ENCODE measurements at regions not wholly inside any gene's neighbourhood (a gene's known extent, or its start where the extent isn't known, plus 50 kb on each side); places are given as distances from the start of the nearest gene placed in this dataset.

DNA sequence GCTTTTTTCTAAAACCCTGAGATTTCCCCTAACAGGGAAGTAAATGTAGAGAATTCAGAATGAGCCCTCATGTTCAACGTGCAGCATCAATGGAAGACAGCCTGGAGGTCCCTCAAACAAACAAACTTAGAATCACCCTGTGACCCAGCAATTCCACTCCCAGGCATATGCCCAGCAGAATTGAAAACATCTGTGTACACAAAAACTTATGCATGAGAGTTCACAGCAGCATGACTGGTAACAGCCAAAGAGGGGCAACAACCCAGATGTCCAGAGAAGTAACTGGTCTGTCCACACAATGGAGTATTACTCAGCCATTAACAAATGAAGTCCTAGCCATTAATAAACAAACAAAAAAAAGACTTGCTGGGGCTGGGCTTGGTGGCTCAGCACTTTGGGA lies 252.7 kb downstream of the PARN start:
- Mint-ChIP-seq H3K4me1 (ENCODE audit: insufficient read depth, unreplicated experiment) (peaks cover 22% of the 10 kb centered on the region), H3K36me3 (ENCODE audit: insufficient read depth, unreplicated experiment) (peaks cover 12% of the 10 kb centered on the region), H3K27me3 (ENCODE audit: insufficient read depth, unreplicated experiment) (no peaks in the 10 kb centered on the region), H3K27ac (ENCODE audit: low read depth, unreplicated experiment) (no peak overlapping the region), H3K9me3 (ENCODE audit: unreplicated experiment) (no peaks in the 10 kb centered on the region), H3K4me3 (ENCODE audit: unreplicated experiment) (no peak overlapping the region)
- TF ChIP-seq, protein P1, sequence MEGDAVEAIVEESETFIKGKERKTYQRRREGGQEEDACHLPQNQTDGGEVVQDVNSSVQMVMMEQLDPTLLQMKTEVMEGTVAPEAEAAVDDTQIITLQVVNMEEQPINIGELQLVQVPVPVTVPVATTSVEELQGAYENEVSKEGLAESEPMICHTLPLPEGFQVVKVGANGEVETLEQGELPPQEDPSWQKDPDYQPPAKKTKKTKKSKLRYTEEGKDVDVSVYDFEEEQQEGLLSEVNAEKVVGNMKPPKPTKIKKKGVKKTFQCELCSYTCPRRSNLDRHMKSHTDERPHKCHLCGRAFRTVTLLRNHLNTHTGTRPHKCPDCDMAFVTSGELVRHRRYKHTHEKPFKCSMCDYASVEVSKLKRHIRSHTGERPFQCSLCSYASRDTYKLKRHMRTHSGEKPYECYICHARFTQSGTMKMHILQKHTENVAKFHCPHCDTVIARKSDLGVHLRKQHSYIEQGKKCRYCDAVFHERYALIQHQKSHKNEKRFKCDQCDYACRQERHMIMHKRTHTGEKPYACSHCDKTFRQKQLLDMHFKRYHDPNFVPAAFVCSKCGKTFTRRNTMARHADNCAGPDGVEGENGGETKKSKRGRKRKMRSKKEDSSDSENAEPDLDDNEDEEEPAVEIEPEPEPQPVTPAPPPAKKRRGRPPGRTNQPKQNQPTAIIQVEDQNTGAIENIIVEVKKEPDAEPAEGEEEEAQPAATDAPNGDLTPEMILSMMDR (IDR thresholded peaks at IDR 0.05; ENCODE audit: unreplicated experiment) = no peak
- no TSS peak for BruUV-seq (replicated peaks)
- no peak for DNase-seq (ENCODE audit: unreplicated experiment)
- ChIA-PET POLR2A (no interaction called here), CTCF (interaction anchor here (0.6 kb wide), 1 partner anchor 150 kb away, joined by 3 read pairs; no protein-coding TSS in a partner anchor)
- intact Hi-C loops (cut with micrococcal nuclease) = no loop called here

- no peak for DNase-seq (ENCODE audit: unreplicated experiment)
- CTCF ChIA-PET = interaction anchor here (1.1 kb wide), 1 partner anchor 153 kb away, joined by 3 read pairs; no protein-coding TSS in a partner anchor
- peaks cover 8% of the 10 kb centered on the region for H3K36me3 Mint-ChIP-seq (ENCODE audit: insufficient read depth, unreplicated experiment)
- intact Hi-C loops (cut with micrococcal nuclease) = no loop called here
- TF ChIP-seq, protein P1 (IDR thresholded peaks at IDR 0.05; ENCODE audit: unreplicated experiment) = no peak
- H3K4me1 Mint-ChIP-seq (ENCODE audit: insufficient read depth, unreplicated experiment) = peaks cover 24% of the 10 kb centered on the region
- H3K27ac Mint-ChIP-seq (ENCODE audit: low read depth, unreplicated experiment) = no peak overlapping the region
- no peaks in the 10 kb centered on the region for H3K27me3 Mint-ChIP-seq (ENCODE audit: insufficient read depth, unreplicated experiment)
- no peak overlapping the region for H3K4me3 Mint-ChIP-seq (ENCODE audit: unreplicated experiment)
- POLR2A ChIA-PET = interaction anchor here (1.1 kb wide), 2 partner anchors 11 to 111 kb away, joined by 3 to 4 read pairs; no protein-coding TSS in a partner anchor
- H3K9me3 Mint-ChIP-seq (ENCODE audit: unreplicated experiment) = no peaks in the 10 kb centered on the region
- no TSS peak for BruUV-seq (replicated peaks)
These were observed 254.9 kb downstream of the PARN start for GRCh38 chr16:14375132-14375491.

DNA sequence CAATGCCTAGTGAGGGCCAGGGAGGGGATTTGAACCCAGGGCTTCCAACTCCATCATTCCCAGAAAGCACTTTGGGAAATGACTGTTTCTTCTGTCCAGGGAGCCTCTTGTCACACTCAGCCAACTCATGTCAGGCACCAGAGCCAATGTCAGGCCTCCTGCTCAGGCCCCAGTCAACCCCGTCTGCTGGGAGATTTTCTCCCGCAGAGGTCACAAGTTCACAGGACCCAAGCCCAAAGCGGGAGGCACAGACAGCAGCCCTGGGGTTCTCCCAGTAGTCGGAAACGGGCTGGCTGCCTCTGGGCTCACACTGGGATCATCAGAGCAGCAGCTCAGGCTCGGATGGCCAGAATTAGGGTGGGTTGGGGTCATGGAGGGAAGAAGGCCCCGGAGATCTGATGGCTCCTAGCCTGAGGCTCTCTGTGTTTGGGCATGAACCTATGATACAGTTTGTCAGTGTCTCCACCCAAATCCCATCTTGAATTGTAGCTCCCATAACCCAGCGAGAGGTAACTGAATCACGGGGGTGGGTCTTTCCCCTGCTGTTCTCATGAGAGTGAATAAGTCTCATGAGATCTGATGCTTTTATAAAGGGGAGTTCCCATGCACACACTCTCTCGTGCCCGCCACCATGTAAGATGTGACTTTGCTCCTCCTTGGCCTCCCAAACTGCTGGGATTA lies 255.5 kb downstream of the PARN start:
- BruUV-seq (replicated peaks) = no TSS peak
- Mint-ChIP-seq H3K4me3 (ENCODE audit: unreplicated experiment) (no peak overlapping the region), H3K4me1 (ENCODE audit: insufficient read depth, unreplicated experiment) (peaks cover 22% of the 10 kb centered on the region), H3K9me3 (ENCODE audit: unreplicated experiment) (no peaks in the 10 kb centered on the region), H3K27ac (ENCODE audit: low read depth, unreplicated experiment) (no peak overlapping the region), H3K27me3 (ENCODE audit: insufficient read depth, unreplicated experiment) (no peaks in the 10 kb centered on the region), H3K36me3 (ENCODE audit: insufficient read depth, unreplicated experiment) (peaks cover 5% of the 10 kb centered on the region)
- ChIA-PET CTCF (interaction anchor here (0.9 to 1.2 kb wide), 2 partner anchors 9 to 63 kb away, joined by 4 to 7 read pairs; no protein-coding TSS in a partner anchor), POLR2A (interaction anchor here (1.1 kb wide), 2 partner anchors 10 to 112 kb away, joined by 3 to 4 read pairs; no protein-coding TSS in a partner anchor)
- intact Hi-C loops (cut with micrococcal nuclease) = no loop called here
- TF ChIP-seq, protein P1 (IDR thresholded peaks at IDR 0.05; ENCODE audit: unreplicated experiment) = no peak
- DNase-seq (ENCODE audit: unreplicated experiment) = no peak

DNA sequence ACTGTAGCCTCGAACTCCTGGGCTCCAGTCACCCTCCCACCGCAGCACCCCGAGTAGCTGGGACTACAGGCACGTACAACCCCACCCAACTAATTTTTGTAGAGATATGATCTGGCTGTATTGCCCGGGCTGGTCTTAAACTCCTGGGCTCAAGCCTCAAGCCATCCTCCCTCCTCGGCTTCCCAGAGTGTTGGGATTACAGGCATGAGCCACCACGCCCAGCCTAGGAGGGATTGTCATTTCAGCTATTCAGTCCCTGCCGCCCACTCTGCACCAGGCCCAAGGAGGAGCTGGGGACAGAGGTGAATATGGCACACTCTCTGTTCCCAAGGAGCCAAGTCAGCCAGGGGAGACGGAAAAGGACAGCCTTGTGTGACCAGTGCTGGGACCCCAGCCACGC lies 256.2 kb downstream of the PARN start:
- Mint-ChIP-seq H3K27ac (ENCODE audit: low read depth, unreplicated experiment) (no peak overlapping the region), H3K27me3 (ENCODE audit: insufficient read depth, unreplicated experiment) (no peaks in the 10 kb centered on the region), H3K4me1 (ENCODE audit: insufficient read depth, unreplicated experiment) (peaks cover 17% of the 10 kb centered on the region), H3K4me3 (ENCODE audit: unreplicated experiment) (no peak overlapping the region), H3K36me3 (ENCODE audit: insufficient read depth, unreplicated experiment) (peaks cover under 1% of the 10 kb centered on the region), H3K9me3 (ENCODE audit: unreplicated experiment) (no peaks in the 10 kb centered on the region)
- ChIA-PET CTCF (interaction anchor here (0.9 to 1.2 kb wide), 2 partner anchors 10 to 62 kb away, joined by 4 to 7 read pairs; no protein-coding TSS in a partner anchor), POLR2A (interaction anchor here (1.1 kb wide), 2 partner anchors 10 to 113 kb away, joined by 3 to 4 read pairs; no protein-coding TSS in a partner anchor)
- DNase-seq (ENCODE audit: unreplicated experiment) = no peak
- BruUV-seq (replicated peaks) = no TSS peak
- TF ChIP-seq, protein P1 (IDR thresholded peaks at IDR 0.05; ENCODE audit: unreplicated experiment) = no peak
- intact Hi-C loops (cut with micrococcal nuclease) = no loop called here

All from MCF 10A (cell line).